ENCODE measurements at regions not wholly inside any gene's neighbourhood (a gene's known extent, or its start where the extent isn't known, plus 50 kb on each side); places are given as distances from the start of the nearest gene placed in this dataset.

GRCh38 chr6:55694148-55694547, 115.2 kb upstream of the HMGCLL1 start:
- ATAC-seq = peak; percentile 85
- TF ChIP-seq ISL1 (CRISPR knock-in tag; IDR thresholded peaks at IDR 0.05) (peak; percentile 29; the same call in 1 of the 2 replicates), RARB (CRISPR knock-in tag; IDR thresholded peaks at IDR 0.05) (no peak), TCF4 (CRISPR knock-in tag; IDR thresholded peaks at IDR 0.05; ENCODE audit: borderline replicate concordance) (no peak), ZFP3 (CRISPR knock-in tag; IDR thresholded peaks at IDR 0.05) (0 out of 2 replicates have a peak, but pooled peaks have one; percentile 31)

GRCh38 chr6:55679503-55679902, 100.5 kb upstream of the HMGCLL1 start:
- no peak for ATAC-seq
- TF ChIP-seq ZFP3 (CRISPR knock-in tag; IDR thresholded peaks at IDR 0.05) (no peak), RARB (CRISPR knock-in tag; IDR thresholded peaks at IDR 0.05) (no peak), POU6F1 (CRISPR knock-in tag; IDR thresholded peaks at IDR 0.05; ENCODE audit: borderline replicate concordance, low read depth) (no peak), SNAI2 (CRISPR knock-in tag; IDR thresholded peaks at IDR 0.05) (no peak), CSDC2 (CRISPR knock-in tag; IDR thresholded peaks at IDR 0.05) (no peak), ZFP30 (CRISPR knock-in tag; IDR thresholded peaks at IDR 0.05) (no peak), TSHZ2 (CRISPR knock-in tag; IDR thresholded peaks at IDR 0.05) (no peak), BACH2 (CRISPR knock-in tag; IDR thresholded peaks at IDR 0.05; ENCODE audit: borderline replicate concordance) (no peak), ZNF8 (CRISPR knock-in tag; IDR thresholded peaks at IDR 0.05) (no peak), TCF4 (CRISPR knock-in tag; IDR thresholded peaks at IDR 0.05; ENCODE audit: borderline replicate concordance) (no peak), CREB5 (CRISPR knock-in tag; IDR thresholded peaks at IDR 0.05; ENCODE audit: low read depth) (no peak), ESRRG (CRISPR knock-in tag; IDR thresholded peaks at IDR 0.05) (no peak)

- ATAC-seq = no peak
- no peak for TF ChIP-seq CSRNP3 (CRISPR knock-in tag; IDR thresholded peaks at IDR 0.05)
These were observed 99.6 kb upstream of the HMGCLL1 start for GRCh38 chr6:55678330-55679224.

GRCh38 chr6:55676736-55677135, 97.7 kb upstream of the HMGCLL1 start:
- no peak for ATAC-seq
- TF ChIP-seq ARNTL (CRISPR knock-in tag; IDR thresholded peaks at IDR 0.05; ENCODE audit: borderline replicate concordance, low read depth) = no peak
- no peak for TF ChIP-seq BACH2 (CRISPR knock-in tag; IDR thresholded peaks at IDR 0.05; ENCODE audit: borderline replicate concordance)
- TF ChIP-seq ZFP3 (CRISPR knock-in tag; IDR thresholded peaks at IDR 0.05) = no peak
- TF ChIP-seq RARB (CRISPR knock-in tag; IDR thresholded peaks at IDR 0.05) = no peak
- no peak for TF ChIP-seq ZNF70 (CRISPR knock-in tag; IDR thresholded peaks at IDR 0.05)
- TF ChIP-seq OSR1 (CRISPR knock-in tag; IDR thresholded peaks at IDR 0.05) = no peak
- no peak for TF ChIP-seq CREB5 (CRISPR knock-in tag; IDR thresholded peaks at IDR 0.05; ENCODE audit: low read depth)
- no peak for TF ChIP-seq ISL1 (CRISPR knock-in tag; IDR thresholded peaks at IDR 0.05)
- TF ChIP-seq PATZ1 (CRISPR knock-in tag; IDR thresholded peaks at IDR 0.05; ENCODE audit: borderline replicate concordance) = no peak
- TF ChIP-seq SNAI2 (CRISPR knock-in tag; IDR thresholded peaks at IDR 0.05) = no peak
- no peak for TF ChIP-seq TSHZ2 (CRISPR knock-in tag; IDR thresholded peaks at IDR 0.05)
- TF ChIP-seq GLIS3 (CRISPR knock-in tag; IDR thresholded peaks at IDR 0.05) = no peak
- TF ChIP-seq ZFP30 (CRISPR knock-in tag; IDR thresholded peaks at IDR 0.05) = no peak
- no peak for TF ChIP-seq ESRRG (CRISPR knock-in tag; IDR thresholded peaks at IDR 0.05)
- no peak for TF ChIP-seq PPARA (CRISPR knock-in tag; IDR thresholded peaks at IDR 0.05; ENCODE audit: borderline replicate concordance)

Measured in SK-N-SH treated with all-trans-retinoic acid at 6 μM for 48 hours (cell line).